Thoracic aorta (tissue), 2 donors: ENCODE measurements at regions not wholly inside any gene's neighbourhood (a gene's known extent, or its start where the extent isn't known, plus 50 kb on each side); places are given as distances from the start of the nearest gene placed in this dataset.

Experiments
- ATAC-seq: fragments of 150-250 bp; one replicate; pipeline ENCODE4 v1.8.0; 2017; ENCODE audit warnings: low read depth; ENCODE audit not compliant: insufficient number of reproducible peaks, low FRiP score
- DNase-seq: peaks from one replicate; pipeline ENCODE4 v3.0.0-alpha.2; 2020; ENCODE audit warnings: low spot score
- H3K27ac ChIP-seq, 2 donors: fragments of 200-600 bp; sonication (generic); 1 replicate in 1 of 2; 2 replicates in 1 of 2; pipeline ENCODE4 v1.5.1; 2016; ENCODE audit warnings: mild to moderate bottlenecking in 2 of 2, moderate library complexity in 2 of 2
- H3K27me3 ChIP-seq: fragments of 200-600 bp; sonication (generic); replicated peaks from 2 replicates; pipeline ENCODE4 v1.6.0; 2016; ENCODE audit warnings: mild to moderate bottlenecking; ENCODE audit not compliant: insufficient read depth
- H3K36me3 ChIP-seq: fragments of 200-600 bp; sonication (generic); one replicate; pipeline ENCODE4 v1.5.1; 2016
- H3K4me1 ChIP-seq, 2 donors: fragments of 200-600 bp; sonication (generic); 1 replicate in 1 of 2; 2 replicates in 1 of 2; pipeline versions ENCODE4 v1.5.1 to v1.6.0; 2016; ENCODE audit warnings: low read depth in 2 of 2, mild to moderate bottlenecking in 1 of 2; ENCODE audit not compliant: control insufficient read depth in 1 of 2
- H3K4me3 ChIP-seq: fragments of 200-600 bp; sonication (generic); 2 replicates; pipeline ENCODE4 v1.5.1; 2016; ENCODE audit warnings: mild to moderate bottlenecking
- H3K9me3 ChIP-seq: fragments of 200-600 bp; sonication (generic); 2 replicates; pipeline ENCODE4 v1.5.1; 2016
- CTCF ChIP-seq: fragments of 200-600 bp; sonication (generic); IDR thresholded peaks from one replicate; pipeline ENCODE4 v1.5.1; 2019; ENCODE audit warnings: antibody characterized with exemption

- Histone ChIP-seq H3K4me1 (peaks cover 3 to 13% of the 10 kb centered on the region in 2 donors), H3K36me3 (no peaks in the 10 kb centered on the region), H3K9me3 (no peaks in the 10 kb centered on the region), H3K27me3 (no peaks in the 10 kb centered on the region), H3K4me3 (no peak overlapping the region), H3K27ac (no peak overlapping the region)
- TF ChIP-seq CTCF, result no peak
- ATAC-seq (no peak), DNase-seq (no peak)
These were observed 314.2 kb upstream of the SORL1-AS1 start for GRCh38 chr11:121766991-121767390.

GRCh38 chr11:121766166-121766565, 313.4 kb upstream of the SORL1-AS1 start:
- no peak for DNase-seq
- H3K9me3 ChIP-seq, result no peaks in the 10 kb centered on the region
- H3K27ac ChIP-seq, result no peak overlapping the region
- ATAC-seq, result no peak
- no peak overlapping the region for H3K4me3 ChIP-seq
- no peak for TF ChIP-seq CTCF
- no peaks in the 10 kb centered on the region for H3K27me3 ChIP-seq
- no peaks in the 10 kb centered on the region for H3K36me3 ChIP-seq
- peaks cover 4 to 13% of the 10 kb centered on the region in 2 donors for H3K4me1 ChIP-seq

- ATAC-seq (no peak), DNase-seq (no peak)
- Histone ChIP-seq H3K27ac (no peak overlapping the region), H3K4me1 (peaks cover 6 to 13% of the 10 kb centered on the region in 2 donors), H3K36me3 (no peaks in the 10 kb centered on the region), H3K27me3 (no peaks in the 10 kb centered on the region), H3K4me3 (no peak overlapping the region), H3K9me3 (no peaks in the 10 kb centered on the region)
- TF ChIP-seq CTCF, result no peak
These were observed 310.8 kb upstream of the SORL1-AS1 start for GRCh38 chr11:121763526-121763925.

- Histone ChIP-seq H3K9me3 (no peaks in the 10 kb centered on the region), H3K4me3 (peak overlapping the region; percentile 47), H3K27ac (no peak overlapping the region), H3K4me1 (peaks cover 9 to 16% of the 10 kb centered on the region in 2 donors), H3K36me3 (no peaks in the 10 kb centered on the region), H3K27me3 (no peaks in the 10 kb centered on the region)
- no peak for DNase-seq
- no peak for ATAC-seq
- TF ChIP-seq CTCF, result no peak
These were observed 310.1 kb upstream of the SORL1-AS1 start for GRCh38 chr11:121762820-121763219.

- no peak for TF ChIP-seq CTCF
These were observed 308.4 kb upstream of the SORL1-AS1 start for GRCh38 chr11:121761186-121761585.

More at GRCh38 chr11:121761186-121761585, 308.4 kb upstream of the SORL1-AS1 start:
- no peaks in the 10 kb centered on the region for H3K9me3 ChIP-seq
- no peak for ATAC-seq
- H3K27me3 ChIP-seq, result no peaks in the 10 kb centered on the region
- no peak for DNase-seq
- H3K36me3 ChIP-seq, result no peaks in the 10 kb centered on the region
- no peak overlapping the region for H3K4me3 ChIP-seq
- H3K27ac ChIP-seq, result no peak overlapping the region
- H3K4me1 ChIP-seq, result peaks cover 14 to 27% of the 10 kb centered on the region in 2 donors
